Myocyte (in vitro differentiated cells): ENCODE measurements at regions not wholly inside any gene's neighbourhood (a gene's known extent, or its start where the extent isn't known, plus 50 kb on each side); places are given as distances from the start of the nearest gene placed in this dataset.
A peak's percentile ranks its signal among the peaks of the same experiment; 100 is the strongest.
"Not testable (repeated sequence)": the region's sequence is repeated elsewhere in the genome, so short reads cannot be mapped to it uniquely, and the experiment has no call there.

Experiments used
- DNase-seq: peaks from one replicate; pipeline ENCODE4 v3.0.0-alpha.2; 2012; ENCODE audit warnings: low read depth

DNA sequence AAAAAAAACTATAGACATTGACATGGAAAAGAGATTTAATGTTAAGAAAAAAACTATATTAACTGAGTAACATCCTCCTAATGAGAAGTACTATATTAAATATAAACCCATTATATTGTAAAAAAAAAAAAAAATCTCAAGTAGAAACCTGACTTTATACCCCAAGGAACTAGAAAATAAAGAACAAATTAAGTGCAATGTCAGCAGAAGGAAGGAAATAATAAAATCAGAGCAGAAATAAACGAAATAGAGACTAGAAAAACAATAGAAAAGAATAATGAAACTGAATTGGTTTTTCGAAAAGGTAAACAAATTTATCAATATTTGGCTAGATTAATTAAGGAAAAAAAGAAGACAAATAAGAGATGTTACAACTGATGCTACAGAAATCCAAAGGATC is 329.1 kb upstream of the ZNF608 start:
- no peak for DNase-seq

DNA sequence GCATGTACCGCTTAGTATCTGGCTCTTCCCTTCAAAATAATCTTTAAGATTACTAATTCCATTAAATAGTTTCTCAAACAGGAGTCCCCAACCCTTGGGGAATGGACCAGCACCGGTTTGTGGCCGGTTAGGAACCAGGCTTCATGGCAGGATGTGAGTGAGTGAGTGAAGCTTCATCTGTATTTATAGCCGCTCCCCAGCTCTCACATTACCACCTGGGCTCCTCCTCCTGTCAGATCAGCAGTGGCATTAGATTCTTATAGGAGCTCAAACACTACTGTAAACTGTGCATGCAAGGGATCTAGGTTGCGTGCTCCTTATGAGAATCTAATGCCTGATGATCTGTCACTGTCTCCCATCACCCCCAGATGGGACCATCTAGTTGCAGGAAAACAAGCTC is 332.6 kb upstream of the ZNF608 start:
- not testable (repeated sequence) for DNase-seq

GRCh38 chr5:125081101-125081500 is 334.7 kb upstream of the ZNF608 start:
- no peak for DNase-seq

DNA sequence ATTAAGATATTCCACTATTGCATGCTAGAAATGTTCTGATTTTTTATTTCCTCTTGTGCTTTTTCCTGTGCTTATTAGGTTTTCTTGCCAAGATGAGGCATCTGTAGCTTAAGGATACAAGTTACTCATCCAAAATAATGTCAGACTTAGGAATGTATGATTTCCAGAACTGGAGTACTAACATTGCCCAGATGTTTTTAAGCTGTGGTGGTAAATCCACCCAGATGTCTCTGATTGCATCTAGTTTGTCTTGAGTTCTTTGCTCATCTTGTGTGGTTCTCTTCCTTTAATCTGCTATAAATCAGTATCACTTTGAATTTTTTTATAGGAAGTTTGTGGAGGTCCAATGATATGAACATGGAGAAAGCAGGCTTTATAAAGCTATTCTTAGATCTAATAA is 337.5 kb upstream of the ZNF608 start:
- DNase-seq = peak; percentile 51

DNA sequence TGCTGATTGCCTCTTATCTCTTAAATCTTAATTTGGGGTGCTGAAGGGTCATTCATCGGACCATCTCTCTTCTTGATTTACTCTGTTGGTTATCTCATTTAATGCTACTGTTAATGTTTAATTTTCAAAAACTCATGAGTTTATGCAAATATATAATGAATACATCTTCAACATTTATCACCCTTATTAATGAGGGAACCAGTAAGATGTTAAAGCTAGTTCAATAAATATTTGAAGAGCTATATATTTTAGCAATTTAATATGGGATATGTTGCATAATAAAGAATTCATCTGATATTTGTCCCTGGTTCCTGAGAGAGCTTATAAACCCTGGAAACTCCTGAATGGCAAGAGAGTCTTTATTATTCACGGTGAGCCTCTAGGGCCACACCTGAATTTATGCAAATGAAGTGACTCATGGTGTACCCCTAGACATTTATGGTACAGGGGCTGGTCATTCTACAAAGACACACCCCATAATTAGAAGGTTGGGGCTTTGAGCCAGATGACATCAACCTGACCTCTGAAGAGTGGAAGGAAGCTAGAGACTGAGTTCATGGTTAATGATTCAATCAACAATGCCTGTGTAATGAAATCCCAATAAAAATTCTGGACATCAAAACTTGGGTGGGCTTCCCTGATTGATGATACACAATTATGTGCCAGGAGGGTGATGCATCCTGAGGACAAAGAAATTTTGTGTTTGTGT is 339.5 kb upstream of the ZNF608 start:
- no peak for DNase-seq

- DNase-seq = no peak
Measured at GRCh38 chr5:125088522-125089105, 342.2 kb upstream of the ZNF608 start.

DNA sequence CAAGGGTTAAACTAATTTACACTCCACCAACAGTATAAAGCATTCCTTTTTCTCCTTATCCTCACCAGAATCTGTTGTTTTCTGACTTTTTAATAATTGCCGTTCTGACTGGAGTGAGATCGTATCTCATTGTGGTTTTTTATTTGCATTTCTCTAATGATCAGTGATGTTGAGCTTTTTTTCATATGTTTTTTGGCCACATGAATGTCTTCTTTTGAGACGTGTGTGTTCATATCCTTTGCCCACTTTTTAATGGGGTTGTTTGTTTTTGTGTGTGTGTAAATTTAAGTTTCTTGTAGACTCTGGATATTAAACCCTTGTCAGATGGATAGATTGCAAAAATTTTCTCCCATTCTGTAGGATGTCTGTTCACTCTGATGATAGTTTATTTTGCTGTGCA is 345.7 kb upstream of the ZNF608 start:
- not testable (repeated sequence) for DNase-seq

DNA sequence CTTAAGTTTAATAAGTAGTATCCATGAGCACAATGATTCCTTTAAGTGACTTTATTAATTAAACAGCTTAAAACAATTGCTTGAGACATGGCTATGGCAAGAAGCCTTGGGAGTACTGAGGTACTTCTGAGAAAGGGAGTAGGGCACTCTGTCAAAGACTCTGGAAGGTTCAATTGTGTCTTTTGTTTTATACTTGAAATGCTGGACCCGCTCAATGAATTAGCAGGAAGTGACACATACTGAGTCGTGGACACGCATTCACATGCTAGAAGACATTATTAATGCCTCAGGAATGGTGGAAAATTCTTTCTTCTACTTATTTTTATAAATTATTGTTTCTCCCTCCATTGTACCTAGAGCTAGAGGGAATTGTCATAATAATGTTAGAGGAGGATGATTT is 347.3 kb upstream of the ZNF608 start:
- DNase-seq = peak; percentile 23

- DNase-seq = no peak
Measured at GRCh38 chr5:125100342-125100741, 353.9 kb upstream of the ZNF608 start.

DNA sequence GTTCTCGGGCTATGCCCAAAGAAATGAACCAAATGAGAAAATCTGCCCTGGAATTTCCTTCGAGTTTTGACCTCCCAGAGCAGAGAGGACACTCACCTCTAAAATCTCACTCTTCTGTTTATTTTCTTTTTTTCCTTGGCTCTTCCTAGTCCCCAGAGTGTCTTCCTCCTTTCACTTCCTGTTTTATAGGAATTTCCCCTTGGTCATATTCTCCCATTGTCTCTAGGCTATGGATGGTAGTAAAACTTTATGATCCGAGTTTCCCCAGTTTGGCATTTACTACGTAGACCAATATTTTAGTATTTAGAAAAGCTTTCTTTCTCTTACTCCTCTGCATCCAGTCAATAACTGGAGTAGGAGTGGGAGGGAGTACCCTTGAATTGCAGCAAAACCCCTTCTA is 354.5 kb upstream of the ZNF608 start:
- DNase-seq = no peak

DNA sequence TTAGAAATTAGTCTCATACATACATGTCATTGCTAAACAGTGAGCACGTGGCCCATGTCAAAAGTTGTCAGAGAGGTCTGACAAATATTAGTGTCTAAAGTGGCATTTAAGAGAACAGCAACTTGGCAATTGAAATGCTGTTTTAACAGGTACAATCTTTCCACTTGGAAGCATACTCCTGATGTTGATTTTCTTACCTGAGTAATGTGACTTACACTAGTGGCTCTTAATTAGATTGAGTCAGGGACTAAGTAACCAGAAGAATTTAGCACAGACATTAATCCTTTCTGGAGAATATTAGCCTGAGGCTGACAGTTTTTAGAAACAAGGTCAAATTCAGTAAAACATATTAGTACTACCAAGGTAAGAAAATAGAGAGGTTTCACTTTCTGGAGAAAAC is 357.0 kb upstream of the ZNF608 start:
- DNase-seq = no peak

GRCh38 chr5:125106271-125106670 is 359.8 kb upstream of the ZNF608 start:
- no peak for DNase-seq

DNA sequence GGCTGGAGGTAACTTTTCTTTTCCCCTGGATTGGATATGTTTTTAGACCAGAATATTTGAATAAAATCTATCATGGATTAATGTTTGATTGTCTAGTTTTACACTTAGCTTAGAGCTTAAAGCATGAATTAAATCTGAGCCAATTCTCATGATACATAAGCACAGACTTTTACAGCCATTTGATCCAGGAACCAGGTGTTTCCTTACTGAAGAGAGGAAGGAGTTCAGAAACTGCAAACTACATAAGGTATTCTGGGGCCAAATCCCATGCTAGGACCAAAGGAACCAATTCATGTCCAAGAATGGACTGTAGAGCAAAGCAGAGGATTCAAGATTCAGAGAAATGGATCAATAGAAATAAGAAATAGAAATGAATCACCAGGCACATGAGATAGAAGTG is 360.4 kb upstream of the ZNF608 start:
- DNase-seq = no peak

- DNase-seq = no peak
Measured at GRCh38 chr5:125109293-125109692, 362.9 kb upstream of the ZNF608 start.

GRCh38 chr5:125109816-125110215 is 363.4 kb upstream of the ZNF608 start:
- no peak for DNase-seq

DNA sequence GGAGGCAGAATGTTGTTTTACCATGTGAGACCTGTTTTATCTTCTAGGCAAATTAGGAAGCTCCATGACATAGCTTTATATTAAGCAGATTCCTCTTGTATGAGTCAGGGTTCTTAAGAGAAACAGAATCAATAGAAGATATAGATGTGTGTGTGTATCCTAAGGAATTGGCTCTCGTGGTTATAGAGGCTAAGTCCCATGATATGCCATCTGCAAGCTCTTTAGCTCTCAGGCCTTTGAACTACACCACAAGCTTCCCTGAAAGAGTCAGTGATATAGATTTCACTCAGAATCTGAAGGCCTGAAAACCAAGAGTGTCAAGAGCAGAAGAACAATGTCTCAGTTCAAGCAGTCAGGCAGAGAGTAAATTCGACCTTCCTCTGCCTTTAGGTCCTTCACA is 365.8 kb upstream of the ZNF608 start:
- DNase-seq = no peak

GRCh38 chr5:125113328-125113727 is 366.9 kb upstream of the ZNF608 start:
- no peak for DNase-seq

- DNase-seq = peak; percentile 58
Measured at GRCh38 chr5:125115195-125115525, 368.7 kb upstream of the ZNF608 start.

GRCh38 chr5:125117566-125117965 is 371.1 kb upstream of the ZNF608 start:
- DNase-seq = peak; percentile 93

DNA sequence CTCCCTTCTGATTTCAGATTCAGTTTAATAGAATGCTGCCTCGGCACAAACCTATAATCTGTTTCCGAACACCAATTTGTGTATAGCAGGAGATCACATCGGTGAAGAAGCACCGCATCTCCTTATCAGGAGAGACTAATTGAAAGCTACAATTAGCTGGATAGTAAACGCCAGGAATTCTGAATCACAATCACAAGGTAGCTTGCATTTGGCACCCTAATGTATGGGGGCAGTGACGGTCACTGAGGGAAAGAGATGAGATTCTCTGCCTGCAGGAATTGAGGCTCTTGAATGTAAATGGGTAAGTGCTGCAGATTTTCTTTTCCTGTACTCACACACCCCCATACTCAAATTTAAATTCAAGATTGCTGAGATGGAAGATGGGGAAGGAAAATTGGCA is 373.6 kb upstream of the ZNF608 start:
- no peak for DNase-seq

- peak; percentile 48 for DNase-seq
Measured at GRCh38 chr5:125125031-125125823, 378.8 kb upstream of the ZNF608 start.

DNA sequence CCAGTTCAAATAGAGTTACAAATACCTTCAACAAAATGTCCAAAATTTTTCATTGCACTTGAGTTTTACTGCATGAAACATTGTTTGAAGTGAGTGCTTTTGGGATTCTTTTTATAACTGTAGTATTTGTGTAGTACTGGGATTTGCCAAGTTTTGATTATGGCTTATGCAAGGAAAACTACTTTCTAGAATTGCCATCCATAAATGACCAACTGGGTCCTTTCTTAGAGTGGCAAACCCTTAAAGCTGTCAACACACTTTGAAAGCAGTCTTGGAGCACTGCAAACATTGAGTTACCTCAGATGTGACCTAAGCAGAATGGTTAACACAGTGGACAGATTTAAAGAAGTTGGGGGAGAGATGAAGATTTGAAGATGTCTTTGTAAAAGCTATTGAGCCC is 379.6 kb upstream of the ZNF608 start:
- no peak for DNase-seq
